ENCODE measurements at regions not wholly inside any gene's neighbourhood (a gene's known extent, or its start where the extent isn't known, plus 50 kb on each side); places are given as distances from the start of the nearest gene placed in this dataset.

- no peak for DNase-seq
Measured at GRCh38 chr22:48445113-48445827, 1382.4 kb downstream of the BRD1 start.

- DNase-seq: no peak
Measured at GRCh38 chr22:48444320-48445112, 1383.2 kb downstream of the BRD1 start.

- no peak for DNase-seq
Measured at GRCh38 chr22:48443680-48444079, 1384.0 kb downstream of the BRD1 start.

- no peak for DNase-seq
Measured at GRCh38 chr22:48442663-48443062, 1385.0 kb downstream of the BRD1 start.

- DNase-seq: no peak
Measured at GRCh38 chr22:48441553-48441850, 1386.2 kb downstream of the BRD1 start.

GRCh38 chr22:48440673-48441552 lies 1386.8 kb downstream of the BRD1 start:
- DNase-seq: no peak

- DNase-seq: no peak
Measured at GRCh38 chr22:48440176-48440575, 1387.5 kb downstream of the BRD1 start.

- no peak for DNase-seq
Measured at GRCh38 chr22:48439560-48440135, 1388.0 kb downstream of the BRD1 start.

GRCh38 chr22:48438800-48439559 lies 1388.7 kb downstream of the BRD1 start:
- DNase-seq: no peak

- no peak for DNase-seq
Measured at GRCh38 chr22:48438096-48438495, 1389.6 kb downstream of the BRD1 start.

GRCh38 chr22:48436201-48436931 lies 1391.3 kb downstream of the BRD1 start:
- no peak for DNase-seq

- DNase-seq: no peak
Measured at GRCh38 chr22:48434868-48435250, 1392.8 kb downstream of the BRD1 start.

GRCh38 chr22:48434156-48434867 lies 1393.4 kb downstream of the BRD1 start:
- DNase-seq: no peak

- no peak for DNase-seq
Measured at GRCh38 chr22:48433647-48434046, 1394.0 kb downstream of the BRD1 start.

GRCh38 chr22:48432781-48433518 lies 1394.7 kb downstream of the BRD1 start:
- DNase-seq: no peak

- no peak for DNase-seq
Measured at GRCh38 chr22:48431536-48432315, 1395.9 kb downstream of the BRD1 start.

GRCh38 chr22:48431014-48431413 lies 1396.7 kb downstream of the BRD1 start:
- no peak for DNase-seq

- no peak for DNase-seq
Measured at GRCh38 chr22:48429446-48430020, 1398.1 kb downstream of the BRD1 start.

Data from CD4-positive, alpha-beta T cell treated with Interleukin-17A for 4 hours (primary cell).